IMR-90 (cell line): ENCODE measurements at regions not wholly inside any gene's neighbourhood (a gene's known extent, or its start where the extent isn't known, plus 50 kb on each side); places are given as distances from the start of the nearest gene placed in this dataset.

Experiments
- ATAC-seq: fragments of 200-7000 bp; cut with Tn5 transposase; 2 replicates; pipeline ENCODE4 v1.9.1; 2020; ENCODE audit warnings: low read depth, mild to moderate bottlenecking, moderate library complexity
- BruUV-seq: library from RNA; stranded (reverse); fragments of 400-500 nt; replicated peaks from 2 replicates; lab custom pipeline; 2021; lab: Mats Ljungman, UMichigan
- CTCF ChIA-PET: fragments of 300-600 bp; formaldehyde crosslinking; extraction: SDS; loops from one replicate; lab custom pipeline; 2021; ENCODE audit warnings: antibody characterized with exemption; lab: Yijun Ruan, JAX
- POLR2A ChIA-PET: fragments of 300-600 bp; sonication (Branson Sonifier 250); formaldehyde crosslinking; loops from one replicate; lab custom pipeline; 2022; ENCODE audit warnings: antibody characterized with exemption; ENCODE audit not compliant: unreplicated experiment; lab: Charles Lee
- DNase-seq: peaks from one replicate; pipeline ENCODE4 v3.0.0; 2013
- H2AFZ ChIP-seq: replicated peaks from 2 replicates; pipeline ENCODE3; 2013; ENCODE audit warnings: low read length, mild to moderate bottlenecking; ENCODE audit not compliant: poor library complexity
- H2AK5ac ChIP-seq: 2 replicates; pipeline ENCODE4 v1.6.1; 2013; ENCODE audit warnings: low read depth, low read length, inconsistent platforms
- H2AK9ac ChIP-seq: replicated peaks from 2 replicates; pipeline ENCODE3; 2013; ENCODE audit warnings: mild to moderate bottlenecking, low read depth, low read length, moderate library complexity; ENCODE audit not compliant: poor library complexity
- H2BK120ac ChIP-seq: 2 replicates; pipeline ENCODE4 v1.6.1; 2013; ENCODE audit warnings: low read depth, low read length, inconsistent platforms
- H2BK15ac ChIP-seq: 3 replicates; pipeline ENCODE4 v1.6.1; 2013; ENCODE audit warnings: low read depth, low read length, inconsistent platforms
- H2BK20ac ChIP-seq: 2 replicates; pipeline ENCODE4 v1.6.1; 2013; ENCODE audit warnings: low read depth, mild to moderate bottlenecking, inconsistent platforms, low read length, moderate library complexity
- H2BK5ac ChIP-seq: 2 replicates; pipeline ENCODE4 v1.6.1; 2013; ENCODE audit warnings: mild to moderate bottlenecking, low read depth, low read length, inconsistent platforms; ENCODE audit not compliant: poor library complexity, severe bottlenecking
- H3K14ac ChIP-seq: replicated peaks from 2 replicates; pipeline ENCODE4 v1.6.1; 2013; ENCODE audit warnings: low read depth, low read length, inconsistent platforms
- H3K18ac ChIP-seq: 2 replicates; pipeline ENCODE4 v1.6.1; 2013; ENCODE audit warnings: low read depth, low read length, control low read depth
- H3K23ac ChIP-seq: 2 replicates; pipeline ENCODE4 v1.6.1; 2013; ENCODE audit warnings: low read depth, low read length, inconsistent platforms
- H3K27ac ChIP-seq: 2 replicates; pipeline ENCODE4 v1.5.1; 2013; ENCODE audit warnings: mild to moderate bottlenecking, control low read depth, low read length; ENCODE audit not compliant: insufficient read depth
- H3K27me3 ChIP-seq: 2 replicates; pipeline ENCODE4 v1.6.1; 2013; ENCODE audit warnings: low read length; ENCODE audit not compliant: control insufficient read depth, insufficient read depth
- H3K36me3 ChIP-seq: 2 replicates; pipeline ENCODE4 v1.6.1; 2013; ENCODE audit warnings: low read length, mixed read lengths; ENCODE audit not compliant: control insufficient read depth, insufficient read depth
- H3K4ac ChIP-seq: 2 replicates; pipeline ENCODE4 v1.6.1; 2013; ENCODE audit warnings: low read depth, low read length, inconsistent platforms
- H3K4me1 ChIP-seq: 2 replicates; pipeline ENCODE4 v1.6.1; 2013; ENCODE audit warnings: low read length, mixed read lengths; ENCODE audit not compliant: control insufficient read depth, insufficient read depth
- H3K4me2 ChIP-seq: 2 replicates; pipeline ENCODE4 v1.6.1; 2013; ENCODE audit warnings: low read depth, mild to moderate bottlenecking, control low read depth, low read length, moderate library complexity
- H3K4me3 ChIP-seq: 2 replicates; pipeline ENCODE4 v1.5.1; 2013; ENCODE audit warnings: low read depth, mild to moderate bottlenecking, control low read depth, low read length, moderate library complexity; ENCODE audit not compliant: insufficient read depth
- H3K56ac ChIP-seq: 2 replicates; pipeline ENCODE4 v1.6.1; 2013; ENCODE audit warnings: low read length, inconsistent platforms; ENCODE audit not compliant: insufficient read depth; ENCODE audit errors: extremely low read depth
- H3K79me1 ChIP-seq, 2 experiments: 2 replicates each; pipeline ENCODE4 v1.6.1; 2013; ENCODE audit warnings: low read length in 2 of 2, inconsistent platforms in 1 of 2, low read depth in 1 of 2
- H3K9ac ChIP-seq: 2 replicates; pipeline ENCODE4 v1.6.1; 2013; ENCODE audit warnings: low read depth, low read length, control low read depth
- H3K9me1 ChIP-seq: 2 replicates; pipeline ENCODE4 v1.6.1; 2013; ENCODE audit warnings: low read length, inconsistent platforms; ENCODE audit not compliant: insufficient read depth
- H3K9me3 ChIP-seq: 2 replicates; pipeline ENCODE4 v1.6.1; 2013; ENCODE audit warnings: low read length; ENCODE audit not compliant: control insufficient read depth, insufficient read depth
- H4K20me1 ChIP-seq: 2 replicates; pipeline ENCODE4 v1.6.1; 2013; ENCODE audit warnings: low read length, inconsistent platforms; ENCODE audit not compliant: insufficient read depth
- H4K5ac ChIP-seq: 2 replicates; pipeline ENCODE4 v1.6.1; 2013; ENCODE audit warnings: mild to moderate bottlenecking, low read depth, low read length, control low read depth
- H4K8ac ChIP-seq, 2 experiments: 2 replicates each; pipeline ENCODE4 v1.6.1; 2013; ENCODE audit warnings: low read depth in 2 of 2, low read length in 2 of 2, control low read depth in 1 of 2, inconsistent platforms in 1 of 2
- H4K91ac ChIP-seq: 2 replicates; pipeline ENCODE4 v1.6.1; 2013; ENCODE audit warnings: low read depth, low read length, inconsistent platforms; ENCODE audit not compliant: insufficient read depth
- BHLHE40 ChIP-seq: fragments of 150-350 bp; IDR thresholded peaks from 2 replicates; pipeline ENCODE4 v1.6.1; 2016; ENCODE audit warnings: mild to moderate bottlenecking, low read depth, low read length
- CEBPB ChIP-seq: IDR thresholded peaks from 2 replicates; pipeline ENCODE4 v1.6.1; 2012; ENCODE audit warnings: low read depth, low read length, improper control_type of control experiment
- CHD1 ChIP-seq: IDR thresholded peaks from 2 replicates; pipeline ENCODE4 v1.6.1; 2012; ENCODE audit warnings: low read depth, low read length, improper control_type of control experiment
- ELK1 ChIP-seq: fragments of 150-350 bp; IDR thresholded peaks from 2 replicates; pipeline ENCODE4 v1.6.1; 2016; ENCODE audit warnings: low read depth, mild to moderate bottlenecking, low read length, moderate library complexity, borderline replicate concordance
- FOS ChIP-seq: fragments of 150-350 bp; IDR thresholded peaks from 2 replicates; pipeline ENCODE4 v1.6.1; 2016; ENCODE audit warnings: low read depth, low read length
- MAFK ChIP-seq: IDR thresholded peaks from 2 replicates; pipeline ENCODE4 v1.6.1; 2012; ENCODE audit warnings: low read depth, low read length, improper control_type of control experiment
- MAZ ChIP-seq: IDR thresholded peaks from 2 replicates; pipeline ENCODE4 v1.6.1; 2012; ENCODE audit warnings: low read depth, mild to moderate bottlenecking, low read length, improper control_type of control experiment, moderate library complexity, borderline replicate concordance
- MXI1 ChIP-seq: IDR thresholded peaks from 2 replicates; pipeline ENCODE4 v1.6.1; 2012; ENCODE audit warnings: low read depth, mild to moderate bottlenecking, low read length, moderate library complexity, borderline replicate concordance
- NFE2L2 ChIP-seq: fragments of 150-350 bp; IDR thresholded peaks from 2 replicates; pipeline ENCODE4 v1.6.1; 2016; ENCODE audit warnings: low read depth, mild to moderate bottlenecking, low read length
- POLR2A ChIP-seq: IDR thresholded peaks from 2 replicates; pipeline ENCODE4 v1.6.1; 2012; ENCODE audit warnings: mild to moderate bottlenecking, low read depth, low read length
- RAD21 ChIP-seq: IDR thresholded peaks from 2 replicates; pipeline ENCODE4 v1.6.1; 2012; ENCODE audit warnings: low read length, improper control_type of control experiment
- RCOR1 ChIP-seq: IDR thresholded peaks from 2 replicates; pipeline ENCODE4 v1.6.1; 2012; ENCODE audit warnings: mild to moderate bottlenecking, low read length, improper control_type of control experiment; ENCODE audit not compliant: insufficient replicate concordance
- RFX5 ChIP-seq: IDR thresholded peaks from 2 replicates; pipeline ENCODE4 v1.8.0; 2012; ENCODE audit warnings: low read depth, mild to moderate bottlenecking, low read length, moderate library complexity
- SMC3 ChIP-seq: fragments of 150-350 bp; IDR thresholded peaks from 2 replicates; pipeline ENCODE4 v1.6.1; 2016; ENCODE audit warnings: low read depth, mild to moderate bottlenecking, antibody characterized with exemption, low read length, moderate library complexity
- USF2 ChIP-seq: fragments of 150-350 bp; IDR thresholded peaks from 2 replicates; pipeline ENCODE4 v1.6.1; 2017; ENCODE audit warnings: mild to moderate bottlenecking, antibody characterized with exemption, low read length, low read depth
- WGBS, 2 experiments: methylation state at CpG; one replicate each; pipeline versions ENCODE4 v1.1.5 to v1.1.7; 2013; ENCODE audit warnings: missing lambda C conversion rate in 2 of 2; ENCODE audit not compliant: insufficient read length in 1 of 2; ENCODE audit errors: extremely low coverage in 2 of 2; 5-methylcytosine and 5-hydroxymethylcytosine counted together
- dilution Hi-C: fragments of 300-500 bp; cut with HindIII; formaldehyde crosslinking; loops from one replicate; pipeline ENCODE4 v1.14.3; 2018; ENCODE audit warnings: low sequenced_read_pairs; ENCODE audit not compliant: unreplicated experiment
- in situ Hi-C: fragments of 300-500 bp; cut with MboI; formaldehyde crosslinking; loops from 3 replicates; pipeline ENCODE4 v1.14.3; 2019; ENCODE audit warnings: low sequenced_read_pairs, inconsistent platforms, mixed read lengths
- intact Hi-C: fragments of 100-400 bp; cut with micrococcal nuclease; formaldehyde crosslinking; loops from 2 replicates; pipeline ENCODE4 v1.10.0; 2022

DNA sequence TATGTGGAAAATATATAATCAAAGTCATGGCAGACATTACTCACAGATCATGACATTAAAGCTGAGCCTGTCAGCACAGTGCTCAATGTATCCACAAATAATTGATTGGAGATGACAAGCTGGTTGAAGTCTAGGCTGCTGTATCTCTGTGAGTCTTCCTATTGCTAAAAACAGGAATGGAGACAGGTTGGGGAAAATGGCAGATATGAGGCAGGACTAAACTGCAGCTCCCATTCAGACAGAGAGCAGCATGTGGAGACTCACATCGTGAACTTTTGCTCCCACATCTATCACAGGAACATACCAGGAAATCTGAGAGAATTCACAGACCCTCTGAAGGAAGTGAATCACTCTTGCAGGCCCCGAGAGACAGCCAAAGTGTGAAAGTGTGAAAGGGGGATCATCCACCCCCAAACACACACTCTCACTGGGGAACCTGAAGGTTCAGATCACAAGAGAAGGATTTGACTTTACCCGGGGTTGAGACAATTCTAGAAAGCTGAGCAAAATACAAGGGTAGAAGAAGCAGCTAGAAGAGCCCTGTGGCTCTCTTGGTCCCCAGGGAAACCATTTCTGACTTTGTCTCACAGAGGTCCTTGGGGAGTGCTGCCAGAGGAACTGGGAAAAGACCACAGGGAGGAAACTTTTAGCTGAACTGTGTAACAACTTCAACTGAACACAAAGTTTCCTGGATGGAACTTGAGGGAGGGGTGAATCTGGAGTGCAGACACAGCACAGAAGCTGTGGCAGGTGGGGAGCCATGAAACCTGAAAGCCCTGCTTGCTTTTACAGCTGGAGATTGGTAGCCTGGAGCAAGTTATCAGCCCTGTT lies 173.4 kb downstream of the S1PR1 start:
- no peaks in the 10 kb centered on the region for H3K79me1 ChIP-seq
- H2BK15ac ChIP-seq: no peak overlapping the region
- no peak overlapping the region for H2AK5ac ChIP-seq
- ChIA-PET POLR2A (no interaction called here), CTCF (no interaction called here)
- TF ChIP-seq CEBPB (no peak), NFE2L2 (no peak), RAD21 (no peak), ELK1 (no peak), FOS (no peak), SMC3 (no peak), RFX5 (no peak), RCOR1 (no peak), MAFK (no peak), MXI1 (no peak), POLR2A (no peak), MAZ (no peak), BHLHE40 (no peak), CHD1 (no peak), USF2 (no peak)
- no peak overlapping the region for H3K56ac ChIP-seq
- no peak overlapping the region for H4K8ac ChIP-seq
- BruUV-seq: no TSS peak
- no peak overlapping the region for H3K4me2 ChIP-seq
- H2BK5ac ChIP-seq: no peak overlapping the region
- in situ Hi-C loops (no loop called here), intact Hi-C loops (no loop called here), dilution Hi-C loops (no loop called here)
- H3K27me3 ChIP-seq: no peaks in the 10 kb centered on the region
- H3K4me3 ChIP-seq: no peak overlapping the region
- no peaks in the 10 kb centered on the region for H4K20me1 ChIP-seq
- no peaks in the 10 kb centered on the region for H3K4me1 ChIP-seq
- H3K27ac ChIP-seq: no peak overlapping the region
- no peak overlapping the region for H2AK9ac ChIP-seq
- H3K9me3 ChIP-seq: no peaks in the 10 kb centered on the region
- H3K23ac ChIP-seq: no peak overlapping the region
- no peak for DNase-seq
- WGBS, 2 experiments: no CpG with 5 or more reads among the region's 3 CpGs
- H2BK120ac ChIP-seq: no peak overlapping the region
- no peak overlapping the region for H2BK20ac ChIP-seq
- H4K91ac ChIP-seq: no peak overlapping the region
- no peak overlapping the region for H3K18ac ChIP-seq
- no peak overlapping the region for H3K14ac ChIP-seq
- no peak overlapping the region for H4K5ac ChIP-seq
- no peak overlapping the region for H3K9ac ChIP-seq
- H2AFZ ChIP-seq: no peak overlapping the region
- ATAC-seq: no peak
- H3K36me3 ChIP-seq: no peaks in the 10 kb centered on the region
- H3K9me1 ChIP-seq: no peaks in the 10 kb centered on the region
- H3K4ac ChIP-seq: no peak overlapping the region
